Esophagus squamous epithelium (tissue), 4 donors: ENCODE measurements at regions not wholly inside any gene's neighbourhood (a gene's known extent, or its start where the extent isn't known, plus 50 kb on each side); places are given as distances from the start of the nearest gene placed in this dataset.

Experiments used
- CTCF ChIP-seq, 6 experiments: fragments of 450-650 bp in 4 of 6; fragments of 200-600 bp in 2 of 6; sonication (generic) in 2 of 6; IDR thresholded peaks; one replicate each; pipeline ENCODE4 v1.5.1; 2016 to 2019; ENCODE audit warnings: antibody characterized with exemption in 6 of 6, mild to moderate bottlenecking in 4 of 6, moderate library complexity in 4 of 6
- POLR2A ChIP-seq, 4 donors: fragments of 450-650 bp; IDR thresholded peaks; one replicate each; pipeline ENCODE4 v1.6.1; 2017; ENCODE audit warnings: antibody characterized with exemption in 4 of 4, mild to moderate bottlenecking in 4 of 4, moderate library complexity in 3 of 4

GRCh38 chr6:14622085-14622484, 504.5 kb downstream of the CD83 start:
- TF ChIP-seq CTCF (IDR thresholded peaks at IDR 0.05): no peak
- TF ChIP-seq POLR2A (IDR thresholded peaks at IDR 0.05): no peak
